SK-N-SH (cell line): ENCODE measurements at regions not wholly inside any gene's neighbourhood (a gene's known extent, or its start where the extent isn't known, plus 50 kb on each side); places are given as distances from the start of the nearest gene placed in this dataset.

Experiments used
- CTCF ChIP-seq: fragments of 200-600 bp; sonication (generic); IDR thresholded peaks from 2 replicates; pipeline ENCODE4 v1.6.1; 2017; ENCODE audit warnings: antibody characterized with exemption, mild to moderate bottlenecking, moderate library complexity
- ELF1 ChIP-seq: IDR thresholded peaks from 2 replicates; pipeline ENCODE4 v1.4.0; 2012
- EP300 ChIP-seq, 2 experiments: IDR thresholded peaks; 2 replicates each; pipeline versions ENCODE4 v1.4.0 to v1.6.1; 2012; ENCODE audit warnings: borderline replicate concordance in 1 of 2, low read depth in 1 of 2, low read length in 1 of 2
- EZH2phosphoT487 ChIP-seq: fragments of 200-600 bp; sonication (generic); IDR thresholded peaks from 2 replicates; pipeline ENCODE4 v1.6.1; 2017; ENCODE audit warnings: low read depth, mixed run types, mild to moderate bottlenecking, antibody characterized with exemption, moderate library complexity, borderline replicate concordance
- FOXJ3 ChIP-seq: sonication (generic); formaldehyde crosslinking; IDR thresholded peaks from 2 replicates; pipeline ENCODE4 v1.5.1; 2020; ENCODE audit warnings: mild to moderate bottlenecking, missing genetic modification reagents
- MAX ChIP-seq: IDR thresholded peaks from 2 replicates; pipeline ENCODE4 v1.4.0; 2012; ENCODE audit warnings: low read depth
- MXI1 ChIP-seq: IDR thresholded peaks from 2 replicates; pipeline ENCODE4 v1.6.1; 2012; ENCODE audit warnings: mild to moderate bottlenecking, low read depth, low read length, improper control_type of control experiment
- NFIC ChIP-seq: IDR thresholded peaks from 2 replicates; pipeline ENCODE4 v1.4.0; 2012; ENCODE audit warnings: borderline replicate concordance
- NRF1 ChIP-seq: IDR thresholded peaks from 2 replicates; pipeline ENCODE4 v1.6.1; 2012; ENCODE audit warnings: low read depth, mild to moderate bottlenecking, low read length
- RAD21 ChIP-seq: IDR thresholded peaks from 2 replicates; pipeline ENCODE4 v1.6.1; 2012; ENCODE audit warnings: mild to moderate bottlenecking, low read length
- RFX5 ChIP-seq: IDR thresholded peaks from 2 replicates; pipeline ENCODE4 v1.6.1; 2012; ENCODE audit warnings: mild to moderate bottlenecking, improper control_type of control experiment, low read length
- TEAD4 ChIP-seq: IDR thresholded peaks from 2 replicates; pipeline ENCODE4 v1.4.0; 2012; ENCODE audit warnings: mild to moderate bottlenecking, borderline replicate concordance; ENCODE audit not compliant: insufficient read depth
- USF2 ChIP-seq: fragments of 150-350 bp; IDR thresholded peaks from 2 replicates; pipeline ENCODE4 v1.6.1; 2017; ENCODE audit warnings: antibody characterized with exemption, low read length, low read depth, borderline replicate concordance
- YY1 ChIP-seq: IDR thresholded peaks from 2 replicates; pipeline ENCODE4 v1.4.0; 2012; ENCODE audit warnings: low read depth, mild to moderate bottlenecking

GRCh38 chr21:25362375-25363267 lies 244.7 kb downstream of the MRPL39 start:
- TF ChIP-seq EZH2phosphoT487 = no peak
- no peak for TF ChIP-seq RFX5
- no peak for TF ChIP-seq EP300 (IDR thresholded peaks at IDR 0.05; ENCODE audit: borderline replicate concordance in 1 of 2, low read depth in 1 of 2, low read length in 1 of 2)
- TF ChIP-seq CTCF = no peak
- TF ChIP-seq FOXJ3 (CRISPR knock-in tag) = no peak
- TF ChIP-seq YY1 = no peak
- no peak for TF ChIP-seq MXI1
- no peak for TF ChIP-seq NFIC
- no peak for TF ChIP-seq TEAD4
- no peak for TF ChIP-seq RAD21
- no peak for TF ChIP-seq ELF1
- no peak for TF ChIP-seq NRF1
- no peak for TF ChIP-seq MAX
- no peak for TF ChIP-seq USF2
